Stimulated activated CD8-positive, alpha-beta memory T cell treated with anti-CD3 and anti-CD28 coated beads, Interleukin-15, amount 100 ng/mL, for 24 hours (primary cell): ENCODE measurements at regions not wholly inside any gene's neighbourhood (a gene's known extent, or its start where the extent isn't known, plus 50 kb on each side); places are given as distances from the start of the nearest gene placed in this dataset.
"Not testable (repeated sequence)": the region's sequence is repeated elsewhere in the genome, so short reads cannot be mapped to it uniquely, and the experiment has no call there.

ENCODE experiments used
- DNase-seq: peaks from one replicate; pipeline ENCODE4 v3.0.0-alpha.2; 2020; ENCODE audit warnings: low read depth

DNA sequence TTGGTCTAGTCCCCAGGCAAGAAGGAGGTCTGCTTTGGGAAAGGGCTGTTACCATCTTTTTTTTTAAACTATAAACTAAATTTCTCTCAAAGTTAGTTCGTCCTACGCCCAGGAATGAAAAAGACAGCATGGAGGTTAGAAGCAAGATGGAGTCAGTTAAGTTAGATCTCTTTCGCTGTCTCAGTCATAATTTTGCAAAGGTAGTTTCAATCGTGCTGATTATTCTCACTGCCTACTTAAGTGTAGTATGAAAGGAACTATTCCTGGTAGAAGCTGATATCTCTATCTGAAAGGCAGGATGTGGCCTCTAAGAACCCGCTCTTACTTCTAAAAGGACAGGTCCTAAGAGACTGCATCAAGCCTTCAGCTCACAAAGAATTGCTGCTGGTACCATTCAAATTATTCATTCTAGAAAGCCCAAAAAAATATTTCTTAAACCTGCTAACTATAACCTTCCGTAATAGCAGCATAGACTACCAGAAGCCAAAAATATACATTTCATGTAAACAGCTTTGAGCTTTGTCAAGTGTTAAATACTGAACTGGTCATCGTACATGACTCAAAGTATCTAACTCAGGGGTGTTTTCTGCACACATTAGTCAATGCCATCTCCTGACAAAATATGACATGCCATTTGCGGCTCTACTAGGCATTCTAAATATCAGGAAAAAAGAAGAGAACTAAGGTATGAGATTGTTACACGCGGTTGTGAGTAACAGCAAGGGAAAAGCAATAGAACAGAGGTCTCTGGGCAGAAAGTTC, 96.0 kb upstream of the CCDC80 start:
- DNase-seq, result no peak

DNA sequence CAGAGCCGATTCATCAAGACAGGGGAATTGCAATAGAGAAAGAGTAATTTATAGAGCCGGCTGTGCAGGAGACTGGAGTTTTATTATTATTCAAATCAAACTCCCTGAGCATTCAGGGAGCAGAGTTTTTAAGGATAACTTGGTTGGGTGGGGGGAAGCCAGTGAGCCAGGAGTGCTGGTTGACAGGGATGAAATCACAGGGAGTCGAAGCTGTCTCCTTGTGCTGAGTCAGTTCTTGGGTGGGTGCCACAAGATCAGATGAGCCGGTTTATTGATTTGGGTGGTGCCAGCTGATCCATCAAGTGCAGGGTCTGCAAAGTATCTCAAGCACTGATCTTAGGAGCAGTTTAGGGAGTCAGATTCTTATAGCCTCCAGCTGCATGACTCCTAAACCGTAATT, 95.4 kb upstream of the CCDC80 start:
- DNase-seq, result no peak

DNA sequence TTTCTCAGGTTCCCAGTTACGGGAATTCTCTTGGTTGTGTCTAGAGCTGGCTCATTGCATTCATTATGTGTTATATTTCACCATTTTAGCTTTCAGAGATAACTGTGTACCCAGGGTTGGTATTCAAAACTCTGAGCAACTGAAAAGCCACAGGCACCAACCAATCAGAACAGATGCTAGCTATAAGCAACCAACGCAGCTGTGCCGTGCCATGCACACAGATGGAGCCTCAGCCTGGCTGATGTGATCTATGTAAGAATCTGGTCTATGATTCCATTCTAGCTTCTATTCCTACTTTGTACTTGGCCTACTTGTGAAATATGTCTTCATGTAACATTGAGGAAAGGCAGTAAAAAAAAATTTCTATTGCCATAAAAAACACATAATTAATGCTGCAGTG, 95.0 kb upstream of the CCDC80 start:
- DNase-seq, result no peak

DNA sequence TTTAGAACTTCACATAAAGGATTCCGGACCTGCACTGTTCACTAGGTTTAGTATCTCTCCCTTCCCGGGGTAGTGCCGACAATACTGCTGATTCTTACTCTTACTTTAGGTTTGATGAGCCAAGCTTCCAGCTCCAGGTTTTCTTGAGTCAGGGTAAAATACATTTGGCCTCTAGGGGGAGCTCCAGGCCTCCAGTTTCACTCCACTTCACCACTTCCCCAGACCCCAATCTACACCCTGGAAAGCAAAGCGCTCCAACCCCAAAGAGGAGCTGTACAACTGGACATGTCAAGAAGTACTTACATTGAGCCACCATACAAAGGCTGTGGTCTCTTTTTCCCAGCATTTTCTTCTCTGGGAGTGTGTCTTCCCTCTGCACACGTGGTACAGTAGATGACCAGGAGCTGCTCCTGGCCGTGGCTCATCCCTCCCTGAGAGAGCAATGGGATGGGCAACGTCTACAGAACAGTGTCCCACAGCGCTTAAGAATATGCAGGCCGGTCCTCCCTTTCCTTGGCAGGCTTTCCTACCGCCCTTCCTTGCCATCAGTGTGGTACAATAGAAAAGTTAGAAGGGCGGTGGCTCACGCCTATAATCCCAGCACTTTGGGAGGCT, 93.9 kb upstream of the CCDC80 start:
- peak; percentile 31 for DNase-seq

DNA sequence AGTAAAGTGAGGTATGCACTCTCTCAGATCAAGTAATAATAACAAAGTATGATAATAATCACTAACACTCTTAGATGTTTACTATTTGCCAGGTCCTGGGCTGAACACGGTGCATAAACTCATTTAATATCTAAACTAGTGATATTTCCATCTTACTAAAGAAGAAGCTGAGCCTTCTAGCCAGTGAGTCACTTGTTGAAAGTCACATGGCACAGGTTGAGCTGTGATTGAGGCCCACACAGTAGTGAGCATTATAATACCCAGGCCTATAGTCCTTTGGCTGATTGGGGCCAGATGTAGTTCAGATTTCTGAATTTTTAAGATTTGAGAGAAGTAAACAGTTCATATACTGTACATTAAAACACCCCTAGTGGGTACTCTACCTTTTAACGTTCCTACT, 93.2 kb upstream of the CCDC80 start:
- DNase-seq, result no peak

DNA sequence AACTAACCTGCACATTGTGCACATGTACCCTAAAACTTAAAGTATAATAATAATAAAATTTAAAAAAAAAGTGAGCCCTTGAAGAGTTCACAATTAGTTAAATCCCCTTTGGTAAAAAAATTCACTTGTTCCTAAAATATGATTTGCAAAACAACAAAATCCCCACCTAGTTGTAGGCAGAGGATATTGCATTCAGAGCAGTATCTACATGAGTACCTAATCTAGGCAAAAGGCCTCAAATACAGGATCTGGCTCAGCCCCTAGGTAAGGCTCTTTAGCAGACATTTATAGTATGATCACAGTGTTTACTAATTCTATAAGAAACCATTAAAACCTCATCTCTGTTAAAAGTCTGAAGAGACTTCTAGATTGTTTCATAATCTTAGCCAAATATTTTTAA, 89.3 kb upstream of the CCDC80 start:
- no peak for DNase-seq

DNA sequence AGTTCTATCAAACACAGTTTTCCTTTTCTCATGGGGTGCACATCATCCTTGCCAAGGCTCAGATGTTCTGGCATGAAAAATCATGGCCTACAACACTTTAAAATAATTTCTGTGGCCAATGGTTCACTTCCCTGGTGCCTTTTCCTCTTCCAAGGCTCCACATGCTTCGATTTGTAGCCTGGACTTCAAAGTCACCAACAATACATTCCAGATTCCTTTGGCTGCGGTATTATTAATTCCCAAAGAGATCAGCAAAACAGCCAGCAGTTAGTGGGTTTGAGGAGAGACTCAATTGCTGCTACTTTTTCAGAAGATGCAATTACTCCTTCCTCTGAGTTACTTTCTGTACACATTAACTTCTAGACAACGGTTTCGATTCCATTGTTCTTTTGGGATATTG, 80.3 kb upstream of the CCDC80 start:
- DNase-seq, result no peak

DNA sequence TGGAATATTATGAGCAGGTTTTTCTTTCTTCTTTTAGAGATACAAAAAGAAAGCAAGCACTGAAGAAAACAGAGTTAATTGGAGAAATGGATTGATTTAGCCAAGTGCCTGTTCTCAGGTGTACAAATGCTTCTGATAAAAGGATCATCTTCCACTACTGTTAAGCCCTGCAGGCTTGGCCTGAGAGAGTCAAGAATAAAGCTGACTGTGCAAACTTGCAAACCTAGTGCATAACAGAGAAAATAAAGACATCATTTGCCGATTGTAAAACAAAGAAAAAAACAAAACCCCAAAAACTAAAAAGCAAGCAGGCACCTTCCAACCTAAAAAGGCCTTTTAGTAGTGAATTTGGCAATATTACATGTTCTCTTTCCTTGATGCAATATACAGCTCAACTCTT, 78.0 kb upstream of the CCDC80 start:
- no peak for DNase-seq

DNA sequence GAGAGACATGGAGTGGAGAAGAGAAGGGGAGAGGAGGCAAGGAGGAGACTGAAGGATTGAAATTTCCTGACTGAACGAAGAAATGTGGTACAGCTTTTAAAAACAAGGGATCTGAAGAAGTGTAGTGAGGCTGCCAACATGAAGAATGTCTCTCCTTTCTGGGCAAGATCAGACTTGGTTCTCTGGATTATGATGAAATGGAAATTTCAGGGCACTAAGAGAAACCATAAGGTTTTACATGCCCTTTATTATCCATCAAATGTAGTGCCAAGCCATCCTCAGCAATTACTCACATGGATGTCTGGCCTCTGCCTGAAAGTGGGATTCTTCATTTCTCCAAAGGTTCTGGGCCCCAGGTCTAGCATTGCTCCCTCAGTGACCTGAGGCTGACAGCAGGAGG, 77.6 kb upstream of the CCDC80 start:
- DNase-seq, result no peak

DNA sequence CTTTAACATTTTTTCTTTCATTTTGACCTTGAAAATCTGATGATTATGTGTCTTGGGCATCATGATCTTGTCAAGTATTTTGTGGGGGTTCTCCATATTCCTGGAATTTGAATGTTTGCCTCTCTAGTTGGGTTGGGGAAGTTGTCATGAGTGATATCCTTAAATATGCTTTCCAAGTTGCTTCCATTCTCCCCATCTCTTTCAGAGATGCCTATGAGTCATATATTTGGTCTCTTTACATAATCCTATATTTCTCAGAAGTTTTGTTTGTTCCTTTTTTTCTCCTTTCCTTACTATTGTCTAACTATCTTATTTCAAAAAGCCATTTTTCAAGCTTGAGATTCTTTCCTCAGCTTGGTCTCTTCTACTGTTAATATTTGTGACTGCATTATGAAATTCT, 69.0 kb upstream of the CCDC80 start:
- no peak for DNase-seq

DNA sequence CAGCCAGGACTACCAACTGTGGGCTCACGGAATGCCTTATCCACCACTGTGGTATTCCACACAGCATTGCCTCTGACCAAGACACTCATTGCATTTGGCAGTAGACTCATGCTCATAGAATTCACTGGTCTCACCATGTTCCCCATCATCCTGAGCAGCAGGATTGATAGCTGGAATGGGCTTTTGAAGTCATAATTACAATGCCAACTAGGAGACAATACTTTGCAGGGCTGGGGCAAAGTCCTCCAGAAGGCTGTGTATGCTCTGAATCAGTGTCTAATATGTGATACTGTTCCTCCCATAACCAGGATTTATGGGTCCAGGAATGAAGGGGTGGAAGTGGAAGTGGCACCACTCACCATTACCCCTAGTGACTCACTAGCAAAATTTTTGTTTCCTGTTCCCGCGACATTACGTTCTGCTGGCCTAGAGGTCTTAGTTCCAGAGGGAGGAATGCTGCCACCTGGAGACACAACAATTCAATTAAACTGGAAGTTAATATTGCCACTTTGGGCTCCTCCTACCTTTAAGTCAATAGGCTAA, 58.6 kb upstream of the CCDC80 start:
- no peak for DNase-seq

DNA sequence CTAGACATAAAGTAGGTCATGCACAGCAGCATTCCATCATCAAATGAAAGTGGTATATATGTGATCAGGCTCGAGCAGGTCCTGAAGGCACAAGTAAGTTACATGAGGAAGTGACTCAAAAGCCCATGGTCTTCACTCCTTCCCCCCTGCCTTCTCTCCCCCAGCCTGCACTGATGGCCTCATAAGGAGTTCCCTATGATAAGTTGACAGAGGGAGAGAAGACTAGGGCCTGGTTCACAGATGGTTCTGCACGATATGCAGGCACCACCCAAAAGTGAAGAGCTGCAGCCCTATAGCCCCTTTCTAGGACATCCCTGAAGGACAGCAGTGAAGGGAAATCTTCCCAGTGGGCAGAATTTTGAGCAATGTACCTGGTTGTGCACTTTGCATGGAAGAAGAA, 57.5 kb upstream of the CCDC80 start:
- not testable (repeated sequence) for DNase-seq

DNA sequence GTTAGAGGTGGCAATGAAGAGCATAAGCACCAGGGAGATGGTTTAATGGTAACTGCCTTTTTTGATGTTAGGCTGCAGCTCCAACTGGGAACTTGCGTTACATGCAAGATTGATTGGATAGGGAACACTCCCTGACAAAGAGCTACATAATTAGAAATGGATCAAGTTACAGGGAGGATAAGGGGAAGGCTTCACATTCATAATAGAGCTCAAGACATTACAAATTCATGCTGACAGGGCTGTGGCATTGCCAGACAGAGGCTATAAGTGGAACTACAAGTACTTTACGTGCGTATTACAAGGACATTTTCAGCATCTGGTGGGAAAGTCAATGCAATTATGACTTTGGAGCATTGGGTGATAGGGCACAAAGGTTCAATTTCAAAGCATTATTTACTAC, 55.3 kb upstream of the CCDC80 start:
- not testable (repeated sequence) for DNase-seq

DNA sequence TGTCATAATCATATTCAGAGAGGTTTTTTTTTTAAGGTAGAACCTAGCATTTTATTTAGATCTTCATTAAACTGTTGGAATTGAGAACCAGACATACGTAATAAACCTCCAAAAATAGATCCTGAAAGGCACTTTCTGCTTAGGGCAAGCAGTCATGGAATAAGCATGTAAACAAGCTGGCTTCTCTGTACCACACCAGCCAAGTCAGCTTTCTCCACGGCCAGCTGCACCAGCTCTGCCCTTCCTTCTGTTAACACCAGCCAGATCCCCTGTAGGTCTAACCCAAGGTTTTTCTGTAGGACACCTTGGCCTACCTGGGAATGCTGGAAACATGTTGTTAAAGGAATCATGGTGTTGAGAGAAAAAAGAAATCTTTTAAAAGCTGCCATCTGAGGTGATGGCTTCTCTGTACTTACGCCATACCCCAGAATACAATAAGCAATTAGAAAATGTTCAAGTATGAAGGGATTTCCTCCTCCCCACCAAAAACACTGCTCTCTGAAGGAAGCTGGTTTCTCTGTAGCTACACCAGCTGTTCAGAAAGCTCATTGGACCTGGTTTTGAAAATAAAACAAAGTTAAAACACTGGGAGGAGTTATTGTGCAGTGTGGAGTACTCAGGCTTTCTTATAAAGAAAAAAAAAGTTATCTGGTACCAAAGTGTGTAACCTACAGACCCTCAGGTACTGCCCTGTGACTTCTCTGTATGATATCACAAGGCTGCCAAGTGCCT, 54.6 kb upstream of the CCDC80 start:
- DNase-seq, result not testable (repeated sequence)

DNA sequence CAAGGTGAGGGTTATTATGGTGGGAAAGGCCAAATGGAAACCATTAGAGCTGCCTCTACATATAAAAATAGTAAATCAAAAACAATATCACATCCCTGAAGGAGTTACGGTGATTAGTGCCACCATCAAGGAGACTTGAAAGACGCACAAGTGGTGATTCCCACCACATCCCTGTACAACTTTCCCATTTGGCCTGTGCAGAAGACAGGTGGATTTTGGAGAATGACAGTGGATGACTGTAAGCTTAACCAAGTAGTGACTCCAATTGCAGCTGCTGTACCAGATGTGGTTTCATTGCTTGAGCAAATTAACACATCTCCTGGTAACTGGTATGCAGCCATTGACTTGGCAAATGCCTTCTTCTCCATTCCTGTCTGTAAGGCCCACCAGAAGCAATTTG, 54.0 kb upstream of the CCDC80 start:
- not testable (repeated sequence) for DNase-seq

DNA sequence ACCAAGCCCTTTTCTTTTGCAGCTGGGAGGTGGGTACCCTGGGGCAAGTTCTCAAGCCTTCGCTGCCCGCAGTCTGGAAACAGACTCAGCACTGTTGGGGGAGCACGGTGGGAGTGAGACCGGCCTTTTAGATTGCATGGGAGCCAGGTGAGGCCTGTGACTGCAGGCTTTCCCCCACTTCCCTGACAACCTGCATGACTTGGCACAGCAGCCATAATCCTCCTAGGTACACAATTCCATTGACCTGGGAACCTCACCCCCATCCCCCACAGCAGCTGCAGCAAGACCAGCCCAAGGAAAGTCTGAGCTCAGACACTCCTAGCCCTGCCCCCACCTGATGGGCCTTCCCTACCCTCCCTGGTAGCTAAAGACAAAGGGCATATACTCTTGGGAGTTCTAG, 52.2 kb upstream of the CCDC80 start:
- no peak for DNase-seq
